Stimulated activated CD4-positive, alpha-beta T cell treated with anti-CD3 and anti-CD28 coated beads, Interleukin-1b, Interleukin-23, amount 100 ng/mL, for 24 hours (primary cell): ENCODE measurements at regions not wholly inside any gene's neighbourhood (a gene's known extent, or its start where the extent isn't known, plus 50 kb on each side); places are given as distances from the start of the nearest gene placed in this dataset.

Experiments used
- DNase-seq, 4 experiments: peaks; one replicate each; pipeline ENCODE4 v3.0.0-alpha.2; 2020; ENCODE audit warnings: low read depth in 4 of 4, low spot score in 1 of 4

DNA sequence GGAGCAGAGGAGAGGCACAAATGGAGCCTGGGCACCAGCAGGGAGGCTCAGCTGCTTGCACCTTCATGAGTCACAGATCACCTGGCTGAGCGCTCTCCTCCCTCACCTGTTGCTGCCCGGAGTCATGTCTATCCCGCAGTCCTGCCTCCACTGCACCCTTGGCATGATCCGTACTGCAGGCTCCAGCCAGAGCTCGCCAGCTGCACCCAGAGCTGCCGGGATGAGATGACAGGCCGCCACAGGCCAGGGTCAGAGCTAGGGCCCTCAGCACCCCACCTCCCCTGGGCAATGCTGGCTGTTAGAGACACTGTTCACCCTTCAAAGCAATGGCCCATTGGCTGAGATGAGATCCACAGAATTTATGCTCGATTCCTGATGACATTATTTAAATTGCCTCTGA is 702.8 kb downstream of the TBC1D22A start:
- DNase-seq = no peak

- DNase-seq = no peak
These were observed 700.8 kb downstream of the TBC1D22A start for GRCh38 chr22:47463220-47463619.

GRCh38 chr22:47460861-47461260 is 698.4 kb downstream of the TBC1D22A start:
- no peak for DNase-seq

GRCh38 chr22:47460176-47460575 is 697.7 kb downstream of the TBC1D22A start:
- DNase-seq = no peak

DNA sequence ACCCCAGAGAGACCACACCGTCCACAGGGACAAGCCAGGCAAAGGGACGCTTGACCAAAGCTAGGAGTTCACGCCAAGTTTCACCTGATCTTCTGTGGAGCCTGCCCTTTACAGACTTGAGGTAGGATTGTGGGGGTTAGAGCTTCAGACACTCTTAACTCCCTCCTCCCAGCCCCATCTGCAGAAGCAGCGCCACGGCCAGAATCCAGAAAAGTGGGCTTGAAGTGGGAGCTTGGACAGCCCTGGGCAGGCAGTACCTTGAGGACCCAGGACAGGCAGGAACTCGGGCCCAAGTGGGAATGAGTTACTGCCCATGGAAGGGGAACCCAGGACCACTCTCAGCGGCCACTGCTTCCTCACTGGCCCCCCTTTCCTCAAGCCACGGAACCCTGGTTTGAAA is 695.9 kb downstream of the TBC1D22A start:
- no peak for DNase-seq

GRCh38 chr22:47457509-47458300 is 695.3 kb downstream of the TBC1D22A start:
- no peak for DNase-seq

GRCh38 chr22:47457021-47457420 is 694.6 kb downstream of the TBC1D22A start:
- DNase-seq = no peak

DNA sequence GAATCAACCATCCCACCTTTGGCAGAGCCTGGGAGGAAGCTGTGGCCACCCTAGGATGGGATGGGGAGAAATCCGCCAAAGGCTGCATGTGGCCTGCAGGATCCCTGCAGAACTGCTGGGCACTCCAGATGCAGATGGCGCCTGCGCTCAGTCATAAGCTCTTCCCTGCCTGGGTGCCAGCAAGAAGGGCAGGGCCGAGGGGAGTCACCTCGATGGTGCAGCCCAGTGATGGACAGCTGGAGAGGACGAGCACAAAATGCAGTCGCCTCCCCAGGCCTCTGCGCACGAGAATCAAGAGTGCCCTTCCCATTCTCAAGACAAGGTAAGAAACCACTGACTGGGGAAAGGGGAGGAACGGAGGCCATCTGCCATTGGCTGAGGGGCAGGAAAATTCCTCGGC is 693.6 kb downstream of the TBC1D22A start:
- DNase-seq = no peak

DNA sequence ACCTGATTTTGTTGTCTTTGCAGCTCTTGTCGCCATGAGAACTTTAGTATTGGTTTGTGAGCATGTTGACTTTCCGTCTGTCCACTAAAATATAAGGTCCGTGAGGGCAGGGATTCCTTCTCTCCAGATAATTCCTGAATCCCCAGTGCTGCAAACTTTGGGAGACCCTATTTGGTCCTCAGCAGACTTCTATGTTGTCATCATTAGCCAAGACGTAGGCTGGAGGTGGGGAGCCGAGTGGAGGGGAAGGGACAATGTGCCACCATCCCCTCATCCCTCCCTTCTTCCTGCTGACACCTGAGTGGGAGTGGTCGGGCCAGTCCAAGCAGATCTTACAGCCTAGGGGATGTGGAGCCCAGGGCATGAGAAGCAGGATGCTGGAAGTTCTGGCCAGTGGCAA is 690.6 kb downstream of the TBC1D22A start:
- DNase-seq = no peak

GRCh38 chr22:47452184-47452583 is 689.7 kb downstream of the TBC1D22A start:
- DNase-seq = no peak

DNA sequence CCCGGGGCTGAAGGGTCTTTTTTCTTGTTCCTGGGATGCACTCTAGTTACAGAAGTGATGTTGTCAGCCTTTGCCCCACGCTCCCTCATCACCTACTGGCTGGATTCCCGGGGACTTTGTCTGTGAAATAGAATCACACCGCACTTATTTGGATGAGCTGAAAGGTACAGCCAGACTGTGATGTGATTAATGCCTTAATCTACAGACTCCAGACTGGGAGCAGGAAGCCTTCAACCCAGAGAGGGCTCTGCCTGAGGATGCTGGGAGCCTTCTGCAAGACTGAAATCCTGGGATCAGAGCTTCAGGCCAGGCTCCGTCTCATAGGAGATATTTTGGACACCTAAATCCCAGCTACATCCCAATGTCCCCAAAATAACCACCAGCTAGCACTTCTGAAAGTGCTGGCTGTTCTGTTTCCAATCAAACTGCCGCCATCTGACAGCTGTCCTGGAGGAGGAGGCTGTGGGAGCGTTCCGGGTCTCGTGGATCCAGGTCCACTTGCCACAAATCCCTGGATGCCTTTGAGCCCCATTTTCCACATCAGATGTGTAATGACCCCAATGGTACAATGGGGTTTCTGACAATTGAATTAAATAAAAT is 688.5 kb downstream of the TBC1D22A start:
- no peak for DNase-seq

GRCh38 chr22:47449508-47450270 is 687.2 kb downstream of the TBC1D22A start:
- no peak for DNase-seq

GRCh38 chr22:47448231-47449223 is 686.1 kb downstream of the TBC1D22A start:
- DNase-seq = no peak

- DNase-seq = no peak
These were observed 684.7 kb downstream of the TBC1D22A start for GRCh38 chr22:47446821-47447810.

- no peak for DNase-seq
These were observed 683.9 kb downstream of the TBC1D22A start for GRCh38 chr22:47446331-47446730.

- DNase-seq = no peak
These were observed 683.4 kb downstream of the TBC1D22A start for GRCh38 chr22:47445716-47446290.

DNA sequence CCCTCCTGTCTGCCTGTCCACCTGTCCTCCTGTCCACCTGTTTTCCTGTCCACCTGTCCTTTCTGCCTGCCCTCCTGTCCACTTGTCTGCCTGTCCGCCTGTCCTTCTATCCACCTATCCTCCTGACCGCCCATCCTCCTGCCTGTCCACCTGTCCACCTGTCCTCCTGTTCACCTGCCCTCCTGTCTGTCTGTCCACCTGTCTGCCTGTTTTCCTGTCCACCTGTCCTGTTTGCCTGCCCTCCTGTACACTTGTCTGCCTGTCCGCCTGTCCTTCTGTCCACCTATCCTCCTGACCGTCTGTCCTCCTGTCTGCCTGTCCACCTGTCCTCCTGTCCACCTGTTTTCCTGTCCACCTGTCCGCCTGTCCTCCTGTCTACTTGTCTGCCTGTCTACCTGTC is 682.8 kb downstream of the TBC1D22A start:
- no peak for DNase-seq

GRCh38 chr22:47444746-47445065 is 682.3 kb downstream of the TBC1D22A start:
- no peak for DNase-seq
